GM19035 (cell line): ENCODE measurements at regions not wholly inside any gene's neighbourhood (a gene's known extent, or its start where the extent isn't known, plus 50 kb on each side); places are given as distances from the start of the nearest gene placed in this dataset.

Experiments used
- ATAC-seq: cut with Tn5 transposase; IDR thresholded peaks from one replicate; pipeline ENCODE4 v1.9.1; 2021; ENCODE audit not compliant: unreplicated experiment

DNA sequence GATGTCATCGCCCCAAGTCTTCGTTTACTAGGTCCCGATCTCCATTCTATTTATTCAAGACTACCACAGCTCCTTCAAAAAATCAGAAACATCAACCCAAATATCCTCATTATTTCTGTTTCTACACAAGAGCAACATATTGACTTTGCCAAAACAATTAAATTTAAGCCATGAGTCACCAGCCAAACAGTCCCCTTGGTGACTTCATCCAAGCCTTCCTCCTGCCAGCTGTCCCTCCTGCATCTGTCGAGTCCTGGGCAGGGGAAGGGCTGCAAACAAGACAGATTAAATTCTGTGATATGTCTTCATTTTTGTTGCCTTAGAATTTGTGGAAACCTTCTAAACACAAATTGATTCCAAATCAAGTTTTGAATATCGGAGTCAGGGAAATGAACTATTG is 110.3 kb downstream of the SP3 start:
- no peak for ATAC-seq

DNA sequence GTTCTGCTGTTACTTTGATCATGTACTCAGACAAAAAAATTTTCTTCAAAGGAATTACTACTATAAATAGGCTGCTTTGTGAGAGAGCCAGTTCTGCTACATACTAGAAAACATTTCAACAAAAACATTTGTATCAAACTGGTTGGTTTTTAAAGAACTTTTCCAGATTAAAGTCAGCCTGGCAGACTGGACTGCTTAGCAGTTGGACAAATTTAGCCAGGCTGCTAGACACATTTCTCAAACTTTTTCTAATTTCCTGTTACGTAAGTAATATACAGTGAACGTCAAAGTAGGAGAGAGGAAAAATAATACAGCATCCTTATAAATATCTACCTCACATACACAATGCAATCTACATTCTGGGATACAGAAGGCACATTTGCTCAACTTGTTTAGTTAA is 109.5 kb downstream of the SP3 start:
- ATAC-seq, result no peak
